ENCODE measurements at regions not wholly inside any gene's neighbourhood (a gene's known extent, or its start where the extent isn't known, plus 50 kb on each side); places are given as distances from the start of the nearest gene placed in this dataset.

- TF ChIP-seq EZH2 (IDR thresholded peaks at IDR 0.05; ENCODE audit: insufficient read depth, poor library complexity, severe bottlenecking) (no peak), EZH2phosphoT487 (IDR thresholded peaks at IDR 0.05; ENCODE audit: insufficient read depth, low read depth) (no peak)
Measured at GRCh38 chr6:45736134-45736533, 279.5 kb downstream of the CLIC5 start.
